HG02588 (cell line): ENCODE measurements at regions not wholly inside any gene's neighbourhood (a gene's known extent, or its start where the extent isn't known, plus 50 kb on each side); places are given as distances from the start of the nearest gene placed in this dataset.

Source experiments
- ATAC-seq: cut with Tn5 transposase; IDR thresholded peaks from one replicate; pipeline ENCODE4 v1.9.1; 2021; ENCODE audit warnings: mild to moderate bottlenecking, moderate library complexity; ENCODE audit not compliant: unreplicated experiment

DNA sequence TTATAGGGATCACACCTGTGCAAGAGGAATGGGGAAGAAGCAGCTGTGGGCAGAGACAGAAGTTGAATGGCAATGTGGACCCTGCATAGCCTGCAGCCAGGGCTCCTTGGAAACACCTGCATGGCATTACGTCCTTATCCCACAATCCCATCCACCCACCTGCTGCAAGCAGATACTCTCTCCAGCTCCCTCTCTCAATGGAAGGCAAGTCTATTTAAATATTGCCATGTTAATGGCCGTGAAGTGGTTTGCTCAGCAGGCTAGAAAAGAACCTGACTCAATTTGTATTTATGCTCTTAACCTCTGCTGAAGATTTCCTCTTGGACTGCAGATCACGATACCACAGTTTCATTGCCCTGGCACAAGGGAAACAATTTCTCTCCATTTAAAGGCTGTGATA is 417.0 kb downstream of the TYW1 start:
- ATAC-seq = no peak

DNA sequence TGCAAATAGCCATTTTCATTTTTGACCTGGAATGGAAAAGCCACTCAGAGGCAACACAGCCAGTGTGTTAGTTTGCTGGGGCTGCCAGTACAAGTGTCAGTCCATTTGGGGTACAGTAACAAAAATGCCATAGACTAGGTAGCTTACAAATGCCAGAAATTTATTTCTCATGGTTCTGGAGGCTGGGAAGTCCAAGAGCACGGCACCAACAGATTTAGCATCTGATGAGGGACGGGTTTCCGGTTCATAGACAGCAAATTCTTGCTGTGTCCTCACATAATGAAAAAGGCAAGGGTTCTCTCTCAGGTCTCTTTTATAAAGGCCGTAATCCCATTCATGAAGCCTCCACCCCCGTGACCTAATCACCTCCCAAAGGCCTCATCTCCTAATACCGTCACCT is 418.2 kb downstream of the TYW1 start:
- ATAC-seq = no peak

DNA sequence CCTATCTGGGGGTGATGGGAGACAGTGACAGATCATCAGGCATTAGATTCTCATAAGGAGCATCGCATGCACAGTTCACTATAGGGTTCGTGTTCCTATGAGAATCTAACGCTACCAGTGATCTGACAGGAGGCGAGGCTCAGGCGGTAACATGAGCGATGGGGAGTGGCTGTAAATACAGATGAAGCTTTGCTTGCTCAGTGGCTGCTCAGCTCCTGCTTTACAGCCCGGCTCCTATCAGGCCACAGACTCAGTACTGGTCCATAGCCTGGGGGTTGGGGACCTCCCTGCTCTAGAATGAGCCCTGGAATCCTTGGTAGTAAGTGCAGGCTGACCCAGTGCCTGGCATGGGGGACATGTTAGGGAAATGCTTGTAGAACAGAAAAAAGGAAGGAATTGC is 426.0 kb downstream of the TYW1 start:
- ATAC-seq = no peak

DNA sequence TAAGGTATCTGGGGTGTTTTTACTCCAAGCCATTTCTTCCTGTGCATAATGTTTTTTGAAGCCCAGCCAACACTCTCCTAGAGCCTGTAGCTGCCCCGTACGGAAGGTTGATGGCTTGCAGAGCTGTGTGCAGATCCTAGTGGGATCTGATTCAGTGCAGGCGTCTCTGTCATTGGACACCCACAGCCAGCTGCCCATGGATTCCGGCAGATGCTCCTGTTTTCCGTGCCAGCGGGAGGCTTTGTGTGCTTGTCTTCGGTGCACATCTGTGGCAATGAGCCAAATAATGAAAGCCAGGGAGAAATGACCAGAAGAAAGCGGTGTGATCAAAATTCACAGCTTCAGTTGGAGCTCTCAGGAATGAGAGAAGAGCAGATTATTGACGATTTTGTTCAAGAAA is 426.4 kb downstream of the TYW1 start:
- ATAC-seq = no peak

DNA sequence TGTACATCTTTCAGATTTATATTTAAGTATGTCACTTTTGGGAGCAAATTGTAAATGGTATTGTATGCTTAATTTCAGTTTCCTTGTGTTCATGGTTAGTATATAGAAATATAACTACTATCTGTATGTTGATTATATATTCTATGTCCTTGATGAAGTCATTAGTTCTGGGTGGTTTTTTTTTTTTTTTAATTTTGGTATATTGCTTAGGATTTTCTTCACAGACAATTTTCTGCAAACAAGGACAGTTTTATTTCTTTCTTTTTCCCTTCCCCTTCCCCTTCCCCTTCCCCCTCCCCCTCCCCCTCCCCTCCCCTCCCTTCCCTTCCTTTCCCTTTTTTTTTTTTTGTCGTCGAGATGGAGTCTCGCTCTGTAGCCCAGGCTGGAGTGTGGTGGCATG is 430.0 kb downstream of the TYW1 start:
- no peak for ATAC-seq

DNA sequence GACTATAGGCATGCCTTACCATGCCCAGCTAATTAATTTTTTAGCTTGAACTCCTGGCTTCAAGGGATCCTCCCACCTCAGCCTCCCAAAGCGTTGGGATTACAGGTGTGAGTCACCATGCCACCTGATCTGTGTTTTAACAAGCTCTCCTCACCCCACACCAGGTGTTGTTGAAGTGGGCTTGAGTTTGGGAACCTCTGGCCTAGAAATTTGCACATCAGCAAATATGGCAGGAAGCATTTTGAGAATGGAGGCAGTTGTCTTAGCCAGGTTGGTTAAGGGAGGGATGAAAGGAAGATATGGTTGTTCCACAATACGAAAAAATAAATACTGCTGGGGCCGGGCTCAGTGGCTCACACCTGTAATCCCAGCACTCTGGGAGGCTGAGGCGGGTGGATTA is 433.1 kb downstream of the TYW1 start:
- no peak for ATAC-seq

DNA sequence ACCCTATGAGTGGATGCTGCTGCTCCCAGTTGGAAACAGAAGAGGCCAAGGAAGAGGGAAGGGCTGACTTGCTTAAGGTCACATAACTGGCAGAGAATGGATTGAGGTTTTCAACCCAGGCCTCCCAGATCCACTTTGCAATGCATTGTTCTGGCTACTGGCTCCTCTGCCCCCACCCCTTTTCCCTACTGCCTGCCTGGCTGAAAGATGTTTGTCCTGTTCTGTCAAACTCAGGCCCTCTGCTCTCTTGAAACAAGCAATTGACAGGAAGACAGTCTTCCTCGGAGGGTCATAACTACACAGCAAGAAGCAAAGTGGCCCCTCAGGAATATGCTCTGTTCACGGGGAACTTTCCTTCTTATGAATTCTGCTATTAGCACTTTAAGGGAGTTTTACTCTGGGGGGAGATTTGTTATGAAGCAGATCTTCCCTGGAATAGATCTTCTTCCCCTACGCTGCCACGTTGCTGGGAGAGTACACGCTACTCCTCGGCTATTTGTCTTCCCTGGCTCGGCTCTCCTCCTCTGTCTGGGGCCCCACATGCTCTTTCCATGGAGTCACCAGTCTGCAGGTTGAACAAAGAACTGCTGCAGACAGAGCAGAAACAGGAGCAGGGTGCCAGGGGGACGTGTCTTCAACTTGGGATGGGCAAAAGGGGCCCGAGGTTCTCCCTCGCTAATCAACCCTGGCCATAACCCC is 436.1 kb downstream of the TYW1 start:
- ATAC-seq = no peak

DNA sequence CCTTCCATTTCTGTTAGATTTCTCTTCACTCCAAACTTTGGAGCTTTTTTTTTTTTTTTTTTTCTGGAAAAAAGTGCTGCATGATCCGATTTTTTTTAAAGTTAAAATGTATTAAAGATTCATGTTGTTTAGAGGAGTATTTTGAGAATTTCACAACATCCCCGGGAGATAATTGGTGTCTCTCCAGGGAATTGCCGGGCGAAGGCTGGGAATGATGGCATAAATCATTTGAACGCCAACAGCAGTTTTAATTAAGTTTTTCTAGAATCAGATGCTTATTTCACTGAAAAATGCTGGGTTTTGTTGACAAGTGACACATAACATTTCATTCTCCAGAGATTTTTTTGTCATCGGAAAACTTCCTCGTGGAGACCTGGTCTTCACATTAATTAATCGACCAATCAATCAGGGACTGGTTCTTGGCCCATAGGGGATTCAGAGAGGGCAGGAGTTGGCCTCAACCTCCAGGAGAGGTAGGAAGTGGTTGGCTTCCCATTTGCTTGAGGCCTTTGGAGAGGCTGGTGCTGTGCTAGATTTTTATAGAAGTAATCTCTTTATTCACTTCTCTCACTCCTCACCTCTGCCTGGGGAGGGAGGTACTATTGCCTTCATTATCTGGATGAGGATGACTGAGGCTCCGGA is 439.4 kb downstream of the TYW1 start:
- ATAC-seq = no peak

DNA sequence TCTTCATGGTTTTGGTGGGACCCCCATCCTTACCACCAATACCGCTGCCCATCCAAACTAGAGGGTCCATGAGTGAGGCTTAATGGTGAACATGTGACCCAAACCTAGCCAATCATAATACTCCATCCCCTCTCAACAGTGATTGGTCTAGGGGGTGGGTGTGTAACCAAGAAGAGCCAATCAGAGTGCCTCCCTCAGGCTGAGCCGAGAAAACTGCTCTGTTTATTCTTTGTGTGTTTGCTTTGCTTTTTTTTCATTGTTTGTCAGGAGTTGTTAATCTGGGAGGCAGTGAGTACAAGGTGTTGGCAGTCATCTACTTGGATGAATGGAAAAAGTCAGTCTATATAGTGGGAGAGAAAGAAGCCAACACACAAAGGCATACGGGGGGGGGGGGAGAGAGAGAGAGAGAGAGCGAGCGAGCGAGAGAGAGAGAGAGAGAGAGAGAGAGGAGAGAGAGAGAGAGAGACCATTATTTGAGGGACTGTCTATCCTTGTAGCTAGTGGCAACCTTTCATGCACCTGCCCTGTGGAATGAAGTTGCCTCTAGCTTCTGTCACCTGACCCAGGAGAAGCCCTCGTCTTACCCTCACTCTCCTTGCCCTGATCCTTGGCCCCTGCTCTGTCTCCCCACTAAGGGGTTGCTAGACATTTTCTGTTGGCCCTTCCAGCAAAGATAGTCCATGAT is 441.7 kb downstream of the TYW1 start:
- no peak for ATAC-seq

DNA sequence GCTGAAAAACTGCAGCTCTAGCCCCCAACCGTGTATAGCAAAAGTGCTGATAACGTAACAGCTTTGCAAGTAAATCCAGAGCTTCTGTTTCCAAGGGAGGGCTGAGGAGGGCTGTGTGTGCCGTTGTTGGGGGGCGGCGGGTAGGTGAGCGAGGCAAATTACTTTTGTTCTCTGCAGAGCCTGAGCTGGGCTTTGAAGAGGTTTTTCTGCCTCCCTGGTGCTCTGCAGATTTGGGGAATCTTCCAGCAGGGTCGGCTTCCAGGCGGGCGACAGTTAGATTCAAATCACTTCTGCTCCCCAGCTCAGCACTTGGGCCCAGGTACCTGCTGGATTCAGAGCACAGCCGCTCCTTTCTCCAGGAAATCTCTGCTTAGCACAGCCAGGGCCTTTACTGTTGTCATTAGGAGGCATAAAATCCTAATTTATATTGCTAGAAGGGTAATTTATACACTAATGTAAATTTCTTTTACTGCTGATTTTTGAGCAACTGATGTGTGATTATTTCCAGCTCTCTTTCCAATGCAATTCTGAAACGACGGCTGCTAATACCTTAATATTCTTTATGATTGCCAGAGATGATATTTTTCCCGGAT is 442.4 kb downstream of the TYW1 start:
- ATAC-seq = no peak

DNA sequence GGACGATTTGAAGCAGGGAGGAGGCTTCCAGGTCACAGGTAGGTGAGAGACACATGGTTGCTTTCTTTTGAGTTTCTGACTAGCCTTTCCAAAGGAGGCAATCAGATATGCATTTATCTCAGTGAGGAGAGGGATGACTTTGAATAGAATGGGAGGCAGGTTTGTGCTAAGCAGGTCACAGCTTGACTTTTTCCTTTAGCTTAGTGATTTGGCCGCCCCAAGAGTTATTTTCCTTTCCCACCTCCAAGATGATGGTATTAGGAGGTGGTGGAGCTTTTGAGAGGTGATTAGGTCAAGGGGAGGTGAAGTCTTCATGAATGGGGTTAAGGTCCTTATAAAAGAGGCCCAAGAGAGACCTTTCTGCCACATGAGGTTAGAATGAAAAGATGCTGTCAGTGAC is 443.7 kb downstream of the TYW1 start:
- ATAC-seq = no peak

DNA sequence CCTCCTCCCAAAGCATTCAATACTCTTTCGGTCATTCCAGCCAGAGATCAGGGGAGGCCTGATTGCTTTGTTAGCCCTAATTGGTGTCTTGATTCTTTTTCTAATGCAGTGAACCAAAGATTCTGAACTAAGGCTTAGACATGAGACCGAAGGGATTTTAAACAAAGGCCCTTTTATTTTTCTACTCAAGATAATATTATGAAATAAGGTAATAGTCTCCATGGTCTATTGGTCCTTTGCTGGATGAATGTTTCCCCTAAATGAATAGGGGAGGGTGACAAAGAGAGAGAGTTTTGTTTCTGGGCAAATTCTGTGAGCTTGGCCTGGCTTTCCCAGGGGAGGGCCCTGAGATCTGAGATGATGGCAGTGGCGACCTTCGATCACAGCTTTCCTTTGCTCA is 449.1 kb downstream of the TYW1 start:
- ATAC-seq = no peak

DNA sequence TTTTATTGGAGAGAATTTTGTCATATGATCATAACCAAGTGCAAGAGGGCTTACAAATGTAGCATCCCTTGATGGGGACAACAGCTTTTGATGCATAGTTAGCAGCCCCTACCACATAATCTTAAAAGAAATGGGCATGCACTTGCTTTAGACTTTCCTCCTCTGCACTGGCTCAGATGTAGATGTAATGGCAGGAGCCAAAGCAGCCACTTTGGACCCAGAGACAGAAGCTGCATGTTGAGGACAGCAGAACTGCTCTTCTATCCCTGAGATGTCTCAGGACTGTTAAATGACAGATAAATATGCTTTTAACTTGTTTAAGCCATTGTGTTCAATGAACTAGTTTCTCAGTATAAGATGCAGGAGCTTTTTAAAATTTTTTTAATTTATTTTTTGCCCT is 450.7 kb downstream of the TYW1 start:
- no peak for ATAC-seq

DNA sequence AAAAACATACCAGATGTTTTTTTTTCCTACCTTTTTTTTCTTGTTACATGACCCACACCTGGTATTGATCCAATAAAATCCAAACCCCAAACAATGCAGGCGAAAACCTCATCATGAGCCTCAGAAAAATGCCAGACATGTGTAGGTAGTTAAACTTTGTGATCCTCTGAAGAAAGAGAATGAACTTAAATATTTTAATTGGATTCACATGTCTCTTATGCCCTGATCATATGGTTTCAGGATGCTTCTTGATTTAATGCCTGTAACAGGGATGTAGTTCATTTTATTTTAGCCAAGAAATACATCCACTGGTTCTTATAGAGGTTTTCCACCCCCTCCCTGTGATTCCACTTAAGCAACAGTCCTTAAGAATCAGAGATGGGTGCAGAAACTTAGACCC is 451.6 kb downstream of the TYW1 start:
- ATAC-seq = no peak

DNA sequence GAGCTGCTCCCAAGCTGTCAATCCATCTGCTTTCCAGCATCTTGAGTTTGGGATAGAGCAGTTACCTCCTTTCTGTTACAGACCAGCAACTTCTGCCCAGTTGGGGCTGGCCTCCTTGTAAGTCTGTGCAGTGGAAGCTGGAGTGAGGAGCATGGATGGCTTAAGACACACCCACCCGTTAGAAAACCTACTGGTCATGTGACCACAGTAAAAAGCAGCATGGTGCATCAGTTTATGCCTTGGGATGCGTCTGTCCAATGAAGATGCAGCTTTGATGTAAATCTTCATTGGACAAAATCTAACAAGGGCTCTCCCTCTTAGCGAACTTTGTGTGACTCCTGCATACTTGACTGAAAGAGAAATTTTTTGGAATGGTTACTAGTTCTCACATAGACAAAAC is 453.5 kb downstream of the TYW1 start:
- ATAC-seq = no peak

DNA sequence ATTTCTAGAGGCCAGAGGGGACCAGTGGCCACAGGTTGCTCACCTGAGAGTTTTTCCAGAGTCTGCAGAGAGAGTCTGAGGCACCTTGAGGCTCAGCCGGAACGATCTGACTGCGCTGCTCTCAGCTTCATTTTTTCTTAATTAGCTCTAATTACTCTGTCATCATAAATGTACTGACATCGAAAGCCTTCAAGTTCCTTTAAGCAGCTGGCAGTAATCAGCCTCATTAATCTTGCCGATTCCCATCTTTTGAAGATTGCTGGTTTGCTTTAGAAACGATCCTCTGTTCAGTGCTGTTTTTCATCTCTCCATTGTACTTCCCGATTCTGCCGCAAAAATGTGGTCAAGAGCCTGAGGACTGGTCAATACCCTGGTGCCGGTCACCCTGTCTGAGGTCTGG is 454.7 kb downstream of the TYW1 start:
- no peak for ATAC-seq

DNA sequence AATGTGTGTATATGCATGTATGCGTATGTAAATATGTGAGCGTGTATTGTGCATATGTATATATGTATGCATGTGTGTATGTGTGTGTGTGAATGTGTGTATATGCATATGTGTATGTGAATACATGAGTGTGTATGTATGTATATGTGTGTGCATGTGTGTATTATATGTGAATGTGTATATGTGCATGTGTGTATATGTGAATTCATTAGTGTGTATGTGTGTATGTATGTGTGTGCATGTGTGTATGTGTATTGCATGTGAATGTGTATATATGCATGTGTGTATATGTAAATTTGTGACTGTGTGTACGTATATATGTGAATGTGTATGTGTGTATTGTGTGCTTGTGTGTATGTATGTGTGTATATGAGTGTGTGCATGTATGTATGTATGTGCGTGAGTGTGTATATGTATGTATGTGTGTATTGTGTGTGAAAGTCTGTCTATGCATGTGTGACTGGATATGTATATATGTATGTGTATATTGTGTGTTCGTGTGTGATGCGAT is 455.9 kb downstream of the TYW1 start:
- ATAC-seq = no peak

DNA sequence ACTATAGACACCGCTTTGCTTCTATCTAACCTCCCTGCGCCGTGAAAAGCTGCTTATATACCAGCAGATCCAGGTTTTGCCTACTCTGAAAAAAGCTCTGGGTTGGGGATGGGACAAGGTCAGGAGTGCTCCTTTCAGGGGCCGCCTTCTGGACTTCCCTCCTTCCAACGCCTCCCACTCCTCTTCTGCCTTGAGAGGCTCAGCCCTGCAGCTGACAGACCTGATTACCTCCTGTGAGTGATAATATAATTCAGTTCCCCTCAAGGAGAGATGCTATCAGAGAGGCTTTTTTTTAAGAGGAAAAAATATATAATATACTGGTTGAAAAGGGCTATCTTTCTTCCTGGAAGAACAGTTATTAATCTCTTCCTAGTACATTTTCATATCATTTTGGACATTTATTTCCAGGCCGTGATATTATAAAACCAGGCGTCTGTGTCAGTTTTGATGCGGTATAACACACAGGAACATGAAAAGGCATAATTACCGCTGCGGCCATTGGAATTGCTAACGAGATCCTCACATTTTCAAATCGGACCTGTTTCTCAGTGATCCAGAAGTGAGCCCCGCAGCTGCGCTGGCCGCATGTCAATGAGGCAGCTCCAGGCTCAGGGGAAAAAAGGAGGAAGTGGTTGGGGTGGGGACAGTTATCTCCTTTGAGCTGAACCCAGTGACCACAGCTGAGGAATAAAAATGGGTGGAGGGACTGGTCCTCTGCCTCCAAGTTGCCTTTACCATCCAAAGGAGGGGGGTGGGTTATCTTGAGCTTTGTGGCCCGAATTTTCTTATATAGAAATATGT is 457.1 kb downstream of the TYW1 start:
- no peak for ATAC-seq

DNA sequence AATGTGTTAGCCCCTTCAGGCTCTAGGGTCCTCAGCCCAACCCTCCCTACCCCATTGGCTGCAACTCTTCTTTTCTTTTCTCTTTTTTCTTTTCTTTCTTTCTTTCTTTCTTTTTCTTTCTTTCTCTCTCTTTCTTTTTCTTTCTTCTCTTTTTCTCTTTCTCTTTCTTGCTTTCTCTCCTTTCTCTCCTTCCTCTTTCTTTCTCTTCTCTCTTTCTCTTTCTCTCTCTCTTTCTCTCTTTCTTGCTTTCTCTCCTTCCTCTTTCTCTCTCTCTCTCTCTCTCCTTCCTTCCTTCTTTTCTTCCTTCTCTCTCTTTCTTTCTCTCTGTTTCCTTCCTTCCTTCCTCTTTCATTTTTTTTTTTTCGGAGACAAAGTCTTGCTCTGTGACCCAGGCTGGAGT is 458.9 kb downstream of the TYW1 start:
- ATAC-seq = no peak

DNA sequence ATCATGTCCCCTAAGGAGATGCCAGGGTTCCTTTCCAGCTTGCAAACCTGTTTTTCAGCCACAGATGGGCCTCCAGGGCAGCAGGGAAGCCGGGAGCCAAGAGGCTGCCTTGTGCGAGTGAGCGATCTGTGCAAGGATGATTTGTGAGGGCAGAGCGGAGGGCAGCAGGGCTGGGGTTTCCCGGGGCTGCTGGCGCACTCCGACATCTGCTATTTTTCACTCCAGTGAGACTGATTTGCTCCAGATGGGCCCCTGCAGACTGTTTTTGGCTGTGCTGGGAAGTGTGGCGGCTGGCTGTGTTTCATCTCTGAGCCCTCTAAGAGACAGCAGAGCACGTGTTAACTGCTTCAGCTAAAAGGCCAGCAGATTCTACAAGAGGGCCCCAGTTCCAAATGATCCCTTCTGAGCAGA is 466.2 kb downstream of the TYW1 start:
- no peak for ATAC-seq

DNA sequence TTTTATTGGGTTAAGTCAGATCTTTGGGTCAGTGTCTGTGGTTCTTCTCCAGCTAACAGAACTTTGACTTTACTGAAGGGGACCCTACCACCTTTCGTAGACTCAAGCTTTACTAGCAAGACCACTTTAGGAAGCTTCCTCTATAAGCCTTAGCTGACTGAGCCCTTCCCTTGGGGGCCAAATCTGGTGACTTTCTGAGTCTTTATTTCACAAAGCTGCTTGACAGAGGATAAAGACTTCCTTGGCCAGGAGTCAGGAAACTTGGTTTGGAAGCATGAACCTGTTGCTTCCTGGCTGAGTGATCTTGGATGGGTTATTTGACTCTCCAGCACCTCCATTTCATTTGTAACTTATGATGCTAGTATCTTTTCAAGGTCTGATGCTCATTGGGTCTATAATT is 466.7 kb downstream of the TYW1 start:
- ATAC-seq = no peak
